HG02759 (cell line): ENCODE measurements at regions not wholly inside any gene's neighbourhood (a gene's known extent, or its start where the extent isn't known, plus 50 kb on each side); places are given as distances from the start of the nearest gene placed in this dataset.
"Not testable (repeated sequence)": the region's sequence is repeated elsewhere in the genome, so short reads cannot be mapped to it uniquely, and the experiment has no call there.

Source experiments
- ATAC-seq: cut with Tn5 transposase; IDR thresholded peaks from one replicate; pipeline ENCODE4 v1.9.1; 2021; ENCODE audit warnings: mild to moderate bottlenecking, moderate library complexity; ENCODE audit not compliant: unreplicated experiment

DNA sequence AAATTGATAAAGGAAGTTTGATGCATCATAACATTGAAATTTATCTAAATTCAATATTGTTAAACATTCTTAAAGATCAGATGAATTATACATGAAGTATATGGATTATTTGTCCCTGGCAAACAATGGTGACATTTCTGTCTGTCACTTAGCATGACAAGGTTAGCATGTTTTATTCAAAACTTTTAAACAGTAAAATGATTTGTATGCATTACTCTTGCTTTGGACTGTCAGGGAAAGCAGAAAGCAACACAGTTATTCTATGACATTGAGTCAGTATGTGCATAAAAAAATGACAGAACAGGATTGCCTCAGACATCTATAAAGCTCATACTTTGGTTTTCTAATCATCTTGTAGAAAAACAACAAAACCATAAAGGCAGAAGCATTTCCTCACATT lies 193.7 kb downstream of the IZUMO3 start:
- no peak for ATAC-seq

DNA sequence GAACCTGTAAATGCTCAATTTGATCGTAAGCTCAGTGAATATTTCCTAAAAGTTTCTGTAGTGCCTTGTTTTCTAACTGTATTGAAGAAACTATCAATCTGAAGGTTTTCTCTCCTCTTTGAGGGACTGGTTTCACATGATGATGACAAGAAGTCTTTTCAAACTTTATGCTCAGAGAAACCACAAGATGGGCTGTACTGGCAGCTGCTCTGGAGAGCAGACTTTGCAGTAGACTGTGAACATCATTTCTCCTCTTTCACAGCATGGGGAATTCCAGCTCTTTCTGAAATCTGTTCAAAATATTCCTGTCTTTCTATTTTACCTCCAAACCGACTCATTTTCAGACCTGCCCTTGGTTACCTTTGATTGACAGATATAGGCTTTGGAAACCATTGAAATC lies 194.4 kb downstream of the IZUMO3 start:
- no peak for ATAC-seq

DNA sequence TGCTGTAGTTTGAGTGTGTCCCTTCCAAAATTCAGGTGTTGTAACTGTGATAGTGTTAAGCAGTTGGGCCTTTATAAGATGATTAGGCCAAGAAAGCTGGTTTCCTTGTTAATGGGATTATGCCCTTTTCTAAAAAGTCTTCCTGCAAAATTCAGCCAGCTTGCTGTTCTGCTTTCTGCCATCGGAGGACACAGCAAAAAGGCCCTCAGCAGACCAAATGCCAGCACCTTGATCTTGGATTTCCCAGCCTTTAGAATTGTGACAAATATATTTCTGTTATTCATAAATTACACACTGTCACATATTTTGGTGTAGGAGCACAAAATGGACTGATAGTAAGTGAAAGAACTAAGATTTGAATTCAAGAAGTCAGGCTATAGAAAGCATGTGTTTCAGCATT lies 203.2 kb downstream of the IZUMO3 start:
- no peak for ATAC-seq

DNA sequence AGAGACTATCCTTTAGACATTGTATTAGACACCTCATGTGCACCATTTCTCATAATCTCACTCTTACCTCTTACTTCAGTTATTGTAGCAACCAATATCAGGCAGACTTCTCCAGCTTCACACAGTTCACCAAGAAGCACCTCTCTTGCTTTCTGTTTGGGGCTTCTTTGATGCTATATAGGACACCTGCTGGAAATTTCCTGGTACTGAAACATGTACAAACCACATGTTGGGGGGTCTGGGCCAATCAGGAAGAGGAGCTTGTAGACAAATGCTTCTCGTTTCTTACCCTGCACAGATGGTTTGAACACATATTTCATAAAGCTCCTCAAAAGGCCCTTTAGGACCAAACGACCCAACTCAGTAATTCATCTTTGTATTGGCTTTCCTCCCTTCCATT lies 212.1 kb downstream of the IZUMO3 start:
- ATAC-seq: no peak

DNA sequence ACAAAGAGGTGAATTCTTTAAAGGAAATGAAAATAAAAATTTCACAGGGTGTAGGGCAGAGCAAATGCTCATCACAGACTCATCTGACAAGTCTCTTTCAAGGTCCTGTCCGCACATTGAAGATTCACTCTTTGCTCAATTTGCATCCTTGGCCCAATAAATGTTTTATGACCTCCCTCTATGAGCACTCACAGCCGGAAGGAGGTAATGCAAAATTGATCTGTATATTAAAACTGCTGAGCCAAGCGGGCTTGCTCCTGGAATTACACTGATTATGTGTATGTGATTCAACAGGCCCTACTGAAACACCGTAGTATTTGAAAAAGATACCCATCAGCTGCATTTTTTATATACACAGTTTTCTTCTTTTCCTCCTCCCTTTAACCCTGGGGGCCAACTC lies 246.8 kb downstream of the IZUMO3 start:
- no peak for ATAC-seq

DNA sequence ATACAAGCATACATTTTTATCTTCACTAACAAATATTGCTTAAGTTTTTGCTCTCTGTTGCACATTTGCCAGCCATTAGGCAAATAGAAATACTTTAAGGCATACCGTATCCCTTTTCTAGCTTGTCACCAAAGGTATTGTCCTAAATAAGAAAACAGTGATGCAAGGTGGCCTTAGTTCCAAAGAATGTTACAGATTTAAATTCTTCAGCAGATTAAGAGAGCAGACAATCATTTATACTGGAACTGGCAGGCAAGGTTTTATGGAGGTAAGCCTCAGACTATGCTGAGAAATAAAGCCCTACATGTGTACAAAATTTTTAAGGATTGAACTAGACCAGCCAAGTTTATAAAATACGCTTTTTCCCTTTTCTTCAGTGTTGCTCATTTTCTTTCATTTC lies 247.8 kb downstream of the IZUMO3 start:
- no peak for ATAC-seq

DNA sequence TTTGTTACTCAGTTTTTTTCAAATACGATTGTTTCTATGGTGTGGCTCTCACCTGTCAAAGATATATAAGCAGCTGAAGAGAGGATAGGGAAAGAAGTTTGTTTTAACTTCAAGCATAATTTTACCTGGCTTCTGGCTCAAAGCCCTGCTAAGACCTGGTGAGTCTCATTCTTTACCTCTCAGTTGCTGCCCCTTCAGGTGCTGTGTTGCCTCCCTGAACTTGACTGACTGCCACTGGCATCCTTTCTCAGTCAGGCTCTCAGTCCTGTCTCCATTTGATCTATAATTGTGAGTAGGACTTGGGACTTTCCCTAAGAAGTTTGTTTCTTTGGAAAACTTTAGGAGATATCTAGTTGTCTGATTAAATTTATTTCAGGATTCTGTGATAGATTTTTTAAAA lies 249.6 kb downstream of the IZUMO3 start:
- no peak for ATAC-seq

DNA sequence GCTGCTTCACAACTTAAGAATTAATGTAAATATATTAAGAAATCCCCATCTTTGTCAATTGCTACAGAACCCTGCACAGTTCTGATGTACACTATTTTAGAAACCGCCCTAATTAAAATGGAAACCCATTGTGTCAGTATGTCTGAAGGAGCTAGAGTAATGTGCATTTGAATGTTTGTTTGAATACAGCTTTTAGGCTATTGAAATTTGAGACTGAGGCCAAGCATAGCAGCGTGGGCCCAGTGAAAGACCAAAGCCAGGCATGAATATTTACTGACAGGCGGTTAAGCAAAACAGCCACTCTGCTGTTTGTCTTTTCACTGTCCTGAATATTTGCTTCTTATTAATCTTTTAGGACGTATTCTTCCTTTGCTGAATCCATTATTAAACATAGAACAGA lies 252.3 kb downstream of the IZUMO3 start:
- no peak for ATAC-seq

DNA sequence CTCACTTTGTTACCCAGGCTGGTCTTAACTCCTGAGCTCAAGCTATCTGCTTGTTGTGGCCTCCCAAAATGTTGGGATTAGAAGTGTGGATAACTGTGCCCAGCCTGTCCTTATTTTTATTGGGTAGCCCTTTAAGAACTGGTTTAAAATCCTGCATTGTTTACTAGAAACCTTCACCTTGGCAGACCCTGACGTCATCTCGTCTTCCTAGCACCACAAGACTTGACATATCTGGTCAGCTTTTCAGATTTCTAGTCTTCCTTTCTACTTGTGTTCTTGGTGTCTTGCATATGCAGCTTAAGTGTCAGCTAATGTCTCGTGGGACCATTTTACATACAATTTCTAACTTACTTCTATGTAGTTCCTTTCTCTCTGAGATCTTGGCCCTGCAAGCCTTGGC lies 258.9 kb downstream of the IZUMO3 start:
- ATAC-seq: no peak

DNA sequence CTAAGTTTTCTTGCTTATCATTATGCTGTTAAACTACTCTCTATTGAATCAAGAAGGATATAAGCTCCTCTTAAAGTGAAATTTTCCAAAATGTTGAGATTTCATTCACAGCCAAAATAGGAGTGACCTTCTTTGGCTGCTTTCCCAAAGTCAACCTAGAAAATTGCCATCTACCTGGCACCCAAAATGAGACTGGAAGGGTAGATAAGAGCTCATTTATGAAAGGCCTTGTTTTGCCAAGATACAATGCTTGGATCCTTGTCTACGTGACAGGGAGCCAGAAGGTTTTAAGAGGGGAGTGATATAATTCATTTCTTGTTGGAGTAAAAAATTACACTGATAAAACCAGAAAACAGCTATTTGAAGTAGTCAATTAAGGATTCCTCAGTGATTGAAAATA lies 287.1 kb downstream of the IZUMO3 start:
- ATAC-seq: no peak

DNA sequence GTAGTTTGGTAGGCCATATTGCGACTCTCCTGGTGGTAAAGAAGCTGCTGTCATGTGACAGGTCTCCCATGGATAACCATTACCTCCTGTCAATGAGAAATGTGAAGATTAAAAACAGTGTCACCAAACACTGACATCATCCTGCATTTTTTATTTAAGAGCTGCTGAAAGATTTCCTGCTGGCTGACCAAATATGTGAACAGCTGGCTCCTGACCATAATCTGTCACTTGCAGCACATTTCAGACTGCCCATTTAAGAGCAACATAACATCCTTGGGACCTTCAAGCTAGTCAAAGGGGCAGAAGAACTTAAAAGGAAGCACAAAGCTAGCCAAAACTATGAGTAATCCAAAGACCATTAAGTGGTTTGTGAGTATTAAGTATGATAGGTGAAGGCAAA lies 288.0 kb downstream of the IZUMO3 start:
- ATAC-seq: no peak

DNA sequence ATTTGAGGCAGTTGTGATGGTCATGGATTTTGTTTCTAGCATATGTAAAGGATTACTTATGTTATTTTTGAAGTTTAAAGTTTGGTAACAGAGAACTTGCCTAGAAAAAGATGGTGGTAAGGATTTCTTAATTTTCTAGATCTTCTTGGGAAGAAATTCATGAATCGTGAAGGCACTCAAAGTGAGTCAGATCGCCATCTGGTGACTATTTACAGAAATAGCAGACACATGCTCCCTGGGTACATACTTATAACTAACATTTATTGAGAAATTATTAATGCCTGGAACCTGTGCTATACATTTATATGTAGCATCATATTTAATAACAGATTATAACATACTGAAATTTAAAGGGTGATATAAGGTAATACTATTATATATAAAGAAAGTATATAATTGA lies 299.7 kb downstream of the IZUMO3 start:
- ATAC-seq: no peak

DNA sequence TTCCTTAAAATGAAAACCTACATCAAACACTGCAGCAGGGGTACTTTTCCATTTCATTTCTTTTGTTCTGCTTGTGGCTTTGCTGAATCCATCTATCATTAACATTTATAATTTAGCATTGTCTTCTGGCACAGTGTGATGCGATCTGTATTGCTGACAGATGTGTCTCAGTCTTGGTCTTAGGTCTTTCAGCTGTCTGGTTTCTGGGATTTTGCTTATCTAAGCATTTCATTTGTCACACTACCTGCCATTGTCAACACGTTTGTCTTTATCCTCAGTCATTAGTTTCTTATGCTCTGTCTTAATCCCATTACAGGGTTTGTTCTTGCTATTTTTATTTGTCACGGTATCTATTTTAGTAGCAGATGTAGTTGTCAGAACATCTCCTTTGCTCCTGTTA lies 303.1 kb downstream of the IZUMO3 start:
- no peak for ATAC-seq

DNA sequence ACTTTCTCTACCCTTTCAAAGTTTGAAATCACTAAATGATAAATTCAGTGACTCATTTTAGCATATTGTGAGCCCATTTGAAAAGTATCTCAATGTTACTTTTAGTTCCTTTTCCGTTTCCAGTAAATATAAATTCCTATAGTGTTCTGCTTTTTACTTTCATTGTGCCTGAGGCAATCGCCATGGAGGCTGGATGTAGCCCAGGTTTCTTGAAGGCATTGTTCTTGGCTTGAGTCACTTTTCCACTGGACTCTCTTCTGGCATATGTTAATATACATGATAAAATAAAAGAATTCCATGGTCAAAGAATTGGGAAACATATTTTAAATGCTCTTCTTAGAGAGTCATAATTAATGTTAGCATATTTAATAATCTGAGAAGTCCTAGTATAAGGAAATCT lies 327.0 kb downstream of the IZUMO3 start:
- no peak for ATAC-seq

DNA sequence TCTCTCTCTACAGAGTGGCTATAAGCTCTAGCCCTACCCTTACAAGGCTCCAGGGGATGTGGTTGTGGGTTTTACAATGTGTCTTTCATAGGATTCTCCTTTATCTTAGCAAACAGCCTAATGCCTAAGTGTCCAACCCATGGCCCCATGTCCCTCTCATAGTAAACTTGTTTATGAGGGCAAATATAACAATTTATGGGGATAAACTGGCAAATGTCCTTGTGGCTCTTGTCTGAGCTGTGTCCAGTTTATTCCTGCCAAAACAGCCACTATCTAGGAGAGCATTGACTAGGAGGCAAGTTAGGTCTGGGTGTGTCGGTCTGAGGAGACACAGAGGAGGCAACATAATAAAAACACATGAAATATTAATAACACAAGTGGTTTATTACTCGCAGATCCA lies 335.1 kb downstream of the IZUMO3 start:
- ATAC-seq: no peak

DNA sequence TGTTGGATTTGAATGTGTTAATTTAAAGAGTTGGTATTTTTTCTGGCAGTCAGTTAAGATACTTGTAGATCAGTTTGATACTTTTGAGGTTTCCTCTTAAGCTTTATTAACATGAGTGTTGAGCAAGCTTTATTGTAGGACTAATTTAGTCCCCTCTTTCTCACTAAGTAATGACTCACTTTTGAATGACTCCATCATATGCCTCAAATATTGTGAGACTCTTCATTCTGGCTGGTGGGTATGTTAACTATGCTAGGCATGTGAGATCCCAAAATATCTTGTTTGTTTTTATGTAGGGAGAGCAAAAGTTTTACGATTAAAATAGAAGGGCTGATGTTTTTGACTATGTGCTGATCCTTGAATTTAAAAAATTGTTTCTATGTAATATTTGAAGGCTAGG lies 355.7 kb downstream of the IZUMO3 start:
- ATAC-seq: no peak

DNA sequence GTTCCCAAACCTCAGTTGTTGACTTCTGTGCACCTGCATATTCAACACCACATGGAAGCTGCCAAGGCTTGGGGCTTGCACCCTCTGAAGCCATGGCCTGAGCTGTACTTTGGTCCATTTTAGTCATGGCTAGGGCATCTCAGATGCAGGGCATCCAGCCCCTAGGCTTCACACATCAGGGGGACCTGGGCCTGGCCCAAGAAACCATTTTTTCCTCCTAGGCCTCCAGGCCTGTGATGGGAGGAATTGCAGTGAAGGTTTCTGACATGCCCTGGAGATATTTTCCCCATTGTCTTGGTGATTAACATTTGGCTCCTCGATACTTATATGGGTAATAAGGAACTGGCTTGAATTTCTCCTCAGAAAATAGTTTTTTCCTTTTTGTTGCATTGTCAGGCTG lies 354.5 kb upstream of the ELAVL2 start:
- ATAC-seq: not testable (repeated sequence)

DNA sequence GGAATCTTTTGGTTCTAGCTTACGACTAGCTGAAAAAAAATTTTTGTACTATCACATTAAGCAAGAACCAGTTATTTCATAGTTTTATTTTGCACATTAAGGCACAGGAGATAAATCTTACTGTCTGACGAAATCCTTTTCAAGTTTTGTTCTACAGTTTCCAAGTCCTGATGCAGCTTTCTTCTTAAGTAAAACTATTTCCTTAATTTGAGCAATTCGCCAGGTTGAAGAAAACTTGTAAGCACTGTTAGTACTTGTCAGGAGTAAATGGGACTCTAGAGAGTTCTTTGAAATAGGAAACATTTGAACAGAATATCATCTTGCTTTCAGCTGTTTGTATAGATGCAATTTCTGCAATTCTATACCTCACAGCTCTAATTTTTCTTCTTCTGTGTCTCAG lies 318.8 kb upstream of the ELAVL2 start:
- ATAC-seq: no peak

DNA sequence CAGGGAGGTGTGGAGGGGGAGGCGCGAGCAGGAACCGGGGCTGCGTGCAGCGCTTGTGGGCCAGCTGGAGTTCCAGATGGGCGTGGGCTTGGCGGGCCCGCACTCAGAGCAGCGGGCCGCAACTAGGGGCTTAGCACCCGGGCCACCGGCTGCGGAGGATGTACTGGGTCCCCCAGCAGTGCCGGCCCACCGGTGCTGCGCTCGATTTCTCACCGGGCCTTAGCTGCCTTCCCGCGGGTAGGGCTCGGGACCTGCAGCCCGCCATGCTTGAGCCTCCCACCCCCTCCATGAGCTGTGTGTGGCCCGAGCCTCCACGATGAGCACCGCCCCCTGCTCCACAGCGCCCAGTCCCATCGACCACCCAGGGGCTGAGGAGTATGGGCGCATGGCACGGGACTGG lies 309.0 kb upstream of the ELAVL2 start:
- ATAC-seq: not testable (repeated sequence)

DNA sequence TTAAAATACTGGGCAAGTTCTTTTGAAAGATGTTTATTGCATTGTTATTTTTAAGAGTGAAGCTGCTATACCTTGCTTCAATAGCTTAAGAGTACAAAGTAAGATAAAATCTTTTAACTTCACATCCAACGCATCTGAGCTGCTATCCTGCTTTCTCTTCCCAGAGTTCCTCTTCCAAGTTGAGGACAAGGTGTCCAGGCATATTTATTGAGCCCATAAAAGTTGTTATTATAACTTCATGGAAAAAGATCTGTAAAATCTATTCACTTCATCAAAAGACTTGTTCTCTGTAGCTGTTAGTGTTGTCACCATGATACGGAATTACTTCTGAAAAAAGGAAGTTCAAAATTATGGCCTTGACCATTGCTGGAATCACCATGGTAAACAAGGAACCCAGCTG lies 306.2 kb upstream of the ELAVL2 start:
- no peak for ATAC-seq

DNA sequence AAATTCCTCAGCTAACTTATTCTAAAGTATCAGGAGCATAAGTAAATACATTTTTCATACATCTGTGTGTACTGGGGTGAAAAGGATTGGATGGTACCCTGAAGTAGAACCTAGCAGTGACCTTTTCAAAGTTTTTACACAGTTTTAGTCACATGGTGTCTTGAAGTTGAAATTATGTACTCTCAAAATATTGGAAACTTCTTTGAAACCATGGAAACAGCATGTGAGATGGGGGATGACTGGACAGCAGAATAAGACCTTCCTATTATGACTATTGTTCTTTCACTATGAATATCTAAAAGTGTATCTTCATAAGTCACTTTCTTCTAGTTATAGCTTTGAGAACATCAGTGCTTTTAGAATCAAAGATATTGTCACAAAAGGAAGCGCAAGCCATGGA lies 301.5 kb upstream of the ELAVL2 start:
- ATAC-seq: no peak

DNA sequence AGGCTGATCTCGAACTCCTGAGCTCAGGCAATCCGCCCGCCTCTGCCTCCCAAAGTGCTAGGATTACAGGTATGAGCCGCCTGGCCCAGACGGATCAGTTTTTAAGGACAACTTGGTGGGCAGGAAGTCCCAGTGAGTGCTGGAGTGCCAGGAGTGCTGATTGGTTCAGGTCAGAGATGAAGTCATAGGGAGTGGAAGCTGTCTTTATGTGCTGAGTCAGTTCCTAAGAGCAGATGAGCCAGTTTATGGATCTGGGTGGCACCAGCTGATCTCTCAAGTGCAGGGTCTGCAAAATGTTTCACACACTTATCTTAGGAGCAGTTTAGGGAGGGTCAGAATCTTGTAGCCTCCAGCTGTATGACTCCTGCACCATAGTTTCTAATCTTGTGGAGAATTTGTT lies 292.1 kb upstream of the ELAVL2 start:
- no peak for ATAC-seq

DNA sequence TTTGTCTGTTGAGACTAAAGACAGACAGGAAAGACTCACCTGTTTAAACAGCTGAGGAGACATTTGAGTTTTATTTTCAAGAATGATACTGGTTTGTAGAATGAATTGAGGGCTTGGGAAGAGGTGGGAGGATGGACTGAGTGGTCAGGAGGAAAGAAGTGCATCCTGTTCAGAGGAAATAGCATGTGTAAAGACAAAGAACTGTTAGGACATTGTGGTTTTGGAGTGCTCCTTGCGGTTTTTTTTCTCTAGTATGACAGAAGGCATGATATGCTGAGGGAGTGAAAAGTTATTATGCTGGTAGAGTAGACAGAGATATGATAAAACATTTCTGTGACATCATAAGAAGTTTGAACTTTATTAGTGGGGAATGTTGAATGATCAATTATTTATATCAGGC lies 270.7 kb upstream of the ELAVL2 start:
- ATAC-seq: no peak

DNA sequence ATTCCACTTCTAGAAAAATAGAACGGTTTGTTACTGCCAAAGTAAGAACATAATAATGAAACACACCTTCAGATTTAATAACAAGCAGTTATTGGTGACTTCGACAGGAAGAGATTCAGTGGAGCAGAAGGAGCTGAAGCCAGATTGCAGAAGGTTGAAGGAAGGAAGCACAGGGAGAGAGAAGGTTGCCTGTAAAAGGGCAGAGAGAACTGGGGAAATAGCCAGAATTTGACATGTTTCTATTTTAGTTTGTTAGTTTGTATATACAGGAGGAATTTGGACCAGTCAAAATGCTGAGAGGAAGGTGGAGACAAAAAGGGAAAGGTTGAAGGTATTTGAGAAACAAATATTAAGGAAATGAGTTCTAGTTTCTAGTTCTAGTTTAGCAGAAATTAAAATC lies 269.2 kb upstream of the ELAVL2 start:
- no peak for ATAC-seq
